WERI-Rb-1 (cell line): ENCODE measurements at regions not wholly inside any gene's neighbourhood (a gene's known extent, or its start where the extent isn't known, plus 50 kb on each side); places are given as distances from the start of the nearest gene placed in this dataset.

Source experiments
- DNase-seq: peaks from one replicate; pipeline ENCODE4 v3.0.0-alpha.2; 2020
- H3K27ac ChIP-seq: fragments of 250-450 bp; sonication (Bioruptor Pico); 2 replicates; pipeline ENCODE4 v1.5.1; 2020; ENCODE audit warnings: mild to moderate bottlenecking, moderate library complexity
- H3K27me3 ChIP-seq: fragments of 250-450 bp; sonication (Bioruptor Pico); 2 replicates; pipeline ENCODE4 v1.5.1; 2021; ENCODE audit warnings: mild to moderate bottlenecking, low read depth, moderate library complexity; ENCODE audit not compliant: insufficient read depth, severe bottlenecking
- H3K36me3 ChIP-seq: fragments of 250-450 bp; sonication (Bioruptor Pico); 2 replicates; pipeline ENCODE4 v1.5.1; 2020; ENCODE audit warnings: mild to moderate bottlenecking, moderate library complexity
- H3K4me3 ChIP-seq: 2 replicates; pipeline ENCODE4 v1.5.1; 2011; ENCODE audit warnings: low read depth, mild to moderate bottlenecking, control low read depth, low read length
- H3K9me3 ChIP-seq: fragments of 250-450 bp; sonication (Bioruptor Pico); 2 replicates; pipeline ENCODE4 v1.5.1; 2021; ENCODE audit warnings: mild to moderate bottlenecking, moderate library complexity; ENCODE audit not compliant: severe bottlenecking
- CTCF ChIP-seq: IDR thresholded peaks from 2 replicates; pipeline ENCODE4 v1.5.1; 2011; ENCODE audit warnings: low read depth, mild to moderate bottlenecking, control low read depth, inconsistent platforms, low read length

GRCh38 chr2:114156366-114157056 is 266.6 kb downstream of the ACTR3 start:
- TF ChIP-seq CTCF: no peak
- no peak overlapping the region for H3K27ac ChIP-seq
- H3K4me3 ChIP-seq: no peak overlapping the region
- no peaks in the 10 kb centered on the region for H3K36me3 ChIP-seq
- H3K9me3 ChIP-seq: no peaks in the 10 kb centered on the region
- DNase-seq: no peak
- H3K27me3 ChIP-seq: no peaks in the 10 kb centered on the region

GRCh38 chr2:114157057-114157385 is 267.1 kb downstream of the ACTR3 start:
- H3K9me3 ChIP-seq: no peaks in the 10 kb centered on the region
- DNase-seq: no peak
- no peak for TF ChIP-seq CTCF
- no peak overlapping the region for H3K27ac ChIP-seq
- no peaks in the 10 kb centered on the region for H3K36me3 ChIP-seq
- no peaks in the 10 kb centered on the region for H3K27me3 ChIP-seq
- no peak overlapping the region for H3K4me3 ChIP-seq

- Histone ChIP-seq H3K4me3 (no peak overlapping the region), H3K27me3 (no peaks in the 10 kb centered on the region), H3K27ac (no peak overlapping the region), H3K9me3 (no peaks in the 10 kb centered on the region), H3K36me3 (no peaks in the 10 kb centered on the region)
- TF ChIP-seq CTCF: no peak
- no peak for DNase-seq
Observed at GRCh38 chr2:114160263-114160981, 270.5 kb downstream of the ACTR3 start.

GRCh38 chr2:114161371-114161770 is 271.5 kb downstream of the ACTR3 start:
- Histone ChIP-seq H3K27me3 (no peaks in the 10 kb centered on the region), H3K9me3 (no peaks in the 10 kb centered on the region), H3K27ac (no peak overlapping the region), H3K4me3 (no peak overlapping the region), H3K36me3 (no peaks in the 10 kb centered on the region)
- no peak for TF ChIP-seq CTCF
- DNase-seq: no peak

GRCh38 chr2:114167799-114168198 is 274.6 kb upstream of the DPP10 start:
- Histone ChIP-seq H3K27me3 (no peaks in the 10 kb centered on the region), H3K36me3 (no peaks in the 10 kb centered on the region), H3K9me3 (no peaks in the 10 kb centered on the region), H3K4me3 (no peak overlapping the region), H3K27ac (no peak overlapping the region)
- no peak for DNase-seq
- TF ChIP-seq CTCF: no peak

GRCh38 chr2:114170070-114170469 is 272.4 kb upstream of the DPP10 start:
- no peak for TF ChIP-seq CTCF
- Histone ChIP-seq H3K27ac (no peak overlapping the region), H3K27me3 (no peaks in the 10 kb centered on the region), H3K9me3 (no peaks in the 10 kb centered on the region), H3K4me3 (no peak overlapping the region), H3K36me3 (no peaks in the 10 kb centered on the region)
- peak; percentile 18 for DNase-seq
